ENCODE measurements at regions not wholly inside any gene's neighbourhood (a gene's known extent, or its start where the extent isn't known, plus 50 kb on each side); places are given as distances from the start of the nearest gene placed in this dataset.

GRCh38 chr6:144847916-144848315, 562.8 kb downstream of the UTRN start:
- no peak overlapping the region for H3K4me3 ChIP-seq
- no peaks in the 10 kb centered on the region for H3K4me1 ChIP-seq
- DNase-seq (ENCODE audit: low spot score in 2 of 2) = no peak
- H3K27me3 ChIP-seq = no peaks in the 10 kb centered on the region
- no peak for TF ChIP-seq CTCF (IDR thresholded peaks at IDR 0.05)
- no peaks in the 10 kb centered on the region for H3K9me3 ChIP-seq
- H3K36me3 ChIP-seq = peaks cover 14 to 19% of the 10 kb centered on the region in 2 donors
- H3K27ac ChIP-seq = no peak overlapping the region
- intact Hi-C loops (cut with DNase I) = no loop called here

DNA sequence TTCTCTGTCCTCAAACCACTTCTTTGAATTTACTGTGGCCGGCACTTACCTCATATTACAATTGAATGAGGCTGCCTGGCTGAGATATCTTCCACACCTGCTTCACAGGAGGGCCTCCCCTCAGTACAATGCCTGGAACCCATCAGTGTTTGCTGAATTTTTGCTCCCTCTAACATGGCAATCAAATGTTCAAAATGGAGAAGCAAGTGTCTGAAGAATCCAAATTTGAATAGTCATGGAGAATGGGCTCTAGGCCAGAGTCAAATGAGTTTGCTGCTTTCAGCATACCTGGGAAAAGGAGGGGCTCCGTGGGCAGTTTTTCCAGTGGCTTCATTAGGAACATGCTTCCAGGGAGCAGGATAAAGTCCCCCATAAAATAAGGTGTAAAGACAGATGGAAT, 564.8 kb downstream of the UTRN start:
- TF ChIP-seq CTCF (IDR thresholded peaks at IDR 0.05) = no peak
- Histone ChIP-seq H3K27ac (no peak overlapping the region), H3K9me3 (no peaks in the 10 kb centered on the region), H3K4me3 (no peak overlapping the region), H3K4me1 (no peaks in the 10 kb centered on the region), H3K36me3 (peaks cover 14 to 15% of the 10 kb centered on the region in 2 donors), H3K27me3 (no peaks in the 10 kb centered on the region)
- intact Hi-C loops (cut with DNase I) = no loop called here
- no peak for DNase-seq (ENCODE audit: low spot score in 2 of 2)

DNA sequence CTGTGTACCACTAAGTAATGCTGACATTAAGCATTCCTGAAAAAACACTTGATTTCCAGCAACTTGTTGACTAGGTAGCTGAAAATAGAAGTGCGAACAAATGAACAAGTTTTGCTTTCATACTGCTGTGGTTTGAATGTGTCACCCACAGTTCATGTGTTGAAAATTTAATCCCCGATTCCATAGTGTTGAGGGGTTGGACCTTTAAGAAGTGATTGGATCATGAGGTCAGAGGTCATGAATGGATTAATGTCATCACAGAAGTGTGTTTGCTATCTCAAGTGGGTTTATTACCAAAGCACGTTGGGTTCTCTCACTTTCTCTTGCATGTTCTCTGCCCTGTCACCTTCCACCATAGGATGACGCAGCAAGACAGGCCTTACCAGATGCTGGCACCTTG, 568.5 kb downstream of the UTRN start:
- H3K27me3 ChIP-seq = no peaks in the 10 kb centered on the region
- intact Hi-C loops (cut with DNase I) = no loop called here

GRCh38 chr6:144854654-144855053, 569.5 kb downstream of the UTRN start:
- DNase-seq (ENCODE audit: low spot score in 2 of 2) = no peak
- Histone ChIP-seq H3K9me3 (no peaks in the 10 kb centered on the region), H3K27ac (no peak overlapping the region), H3K27me3 (no peaks in the 10 kb centered on the region), H3K4me1 (no peaks in the 10 kb centered on the region), H3K4me3 (no peak overlapping the region), H3K36me3 (peaks cover 10% of the 10 kb centered on the region in 2 donors)
- intact Hi-C loops (cut with DNase I) = no loop called here
- no peak for TF ChIP-seq CTCF (IDR thresholded peaks at IDR 0.05)

More for the DNA sequence above, 568.5 kb downstream of the UTRN start:
- TF ChIP-seq CTCF (IDR thresholded peaks at IDR 0.05) = no peak
- H3K9me3 ChIP-seq = no peaks in the 10 kb centered on the region
- H3K4me1 ChIP-seq = no peaks in the 10 kb centered on the region
- H3K27ac ChIP-seq = no peak overlapping the region
- H3K36me3 ChIP-seq = peaks cover 10 to 11% of the 10 kb centered on the region in 2 donors
- no peak for DNase-seq (ENCODE audit: low spot score in 2 of 2)
- H3K4me3 ChIP-seq = no peak overlapping the region

DNA sequence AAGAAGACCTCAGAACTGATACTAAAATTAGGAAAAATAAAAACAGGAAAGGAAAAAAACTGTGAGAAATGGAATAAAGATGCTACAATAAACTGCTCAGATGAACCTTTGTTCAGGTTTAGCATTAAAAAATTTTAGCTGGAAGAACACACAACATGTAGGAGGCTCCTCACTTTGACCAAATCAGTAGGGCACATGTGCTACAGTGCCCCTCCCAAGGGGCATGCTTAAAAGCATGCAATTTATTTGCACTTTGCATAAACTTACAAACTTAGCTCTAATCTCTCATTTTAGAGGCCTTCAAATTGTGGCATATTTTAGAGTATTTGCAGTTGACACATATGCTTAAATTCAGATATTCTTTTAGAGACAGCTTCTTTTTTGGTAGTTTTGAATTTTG, 570.2 kb downstream of the UTRN start:
- Histone ChIP-seq H3K27ac (no peak overlapping the region), H3K36me3 (peaks cover 6 to 10% of the 10 kb centered on the region in 2 donors), H3K9me3 (no peaks in the 10 kb centered on the region), H3K4me3 (no peak overlapping the region), H3K27me3 (no peaks in the 10 kb centered on the region), H3K4me1 (no peaks in the 10 kb centered on the region)
- TF ChIP-seq CTCF (IDR thresholded peaks at IDR 0.05) = no peak
- DNase-seq (ENCODE audit: low spot score in 2 of 2) = no peak
- intact Hi-C loops (cut with DNase I) = no loop called here

Data from ascending aorta (tissue), 2 donors.